GM21576 (cell line): ENCODE measurements at regions not wholly inside any gene's neighbourhood (a gene's known extent, or its start where the extent isn't known, plus 50 kb on each side); places are given as distances from the start of the nearest gene placed in this dataset.
"Not testable (repeated sequence)": the region's sequence is repeated elsewhere in the genome, so short reads cannot be mapped to it uniquely, and the experiment has no call there.

Experiments
- ATAC-seq: cut with Tn5 transposase; IDR thresholded peaks from one replicate; pipeline ENCODE4 v1.9.1; 2021; ENCODE audit warnings: mild to moderate bottlenecking, moderate library complexity; ENCODE audit not compliant: unreplicated experiment

DNA sequence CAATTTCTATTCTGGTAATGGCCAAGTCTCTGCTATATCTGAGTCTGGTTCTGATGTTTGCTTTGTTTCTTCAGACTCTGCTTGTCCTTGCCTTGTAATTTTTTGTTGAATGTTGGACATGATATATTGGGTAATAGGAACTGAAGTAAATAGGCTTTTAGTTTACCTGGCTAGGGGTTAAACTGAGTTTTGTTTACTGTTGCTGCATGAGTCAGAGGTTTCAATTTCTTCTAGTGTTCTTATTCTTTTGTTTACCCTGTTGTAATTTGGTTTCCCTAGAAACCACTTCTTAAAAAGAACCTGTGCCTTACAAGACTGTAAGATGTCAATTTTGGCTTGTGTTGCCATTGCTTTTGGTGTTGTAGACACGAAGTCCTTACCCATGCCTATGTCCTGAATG is 285.0 kb upstream of the KCNH7 start:
- no peak for ATAC-seq

- ATAC-seq, result no peak
Observed at GRCh38 chr2:163122257-163122656, 283.7 kb upstream of the KCNH7 start.

DNA sequence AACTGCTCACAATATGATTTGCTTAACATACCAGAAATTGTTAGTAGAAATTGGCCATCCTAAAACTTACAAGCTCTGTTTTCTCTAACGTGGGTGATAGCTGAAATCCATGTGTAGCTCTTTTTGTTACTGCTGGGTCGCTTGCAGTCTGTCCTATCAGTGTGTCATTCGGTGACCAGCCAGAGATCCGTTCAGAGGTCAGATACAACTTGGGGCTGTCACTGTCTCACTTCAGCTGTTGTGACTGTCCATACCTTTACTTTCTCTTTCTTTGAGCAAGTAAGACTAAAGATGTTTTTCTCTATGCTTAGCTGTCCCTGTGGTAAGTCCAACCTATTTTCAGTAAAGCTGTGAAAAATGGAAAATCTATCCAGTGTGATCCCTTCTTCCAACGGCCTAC is 282.9 kb upstream of the KCNH7 start:
- no peak for ATAC-seq

DNA sequence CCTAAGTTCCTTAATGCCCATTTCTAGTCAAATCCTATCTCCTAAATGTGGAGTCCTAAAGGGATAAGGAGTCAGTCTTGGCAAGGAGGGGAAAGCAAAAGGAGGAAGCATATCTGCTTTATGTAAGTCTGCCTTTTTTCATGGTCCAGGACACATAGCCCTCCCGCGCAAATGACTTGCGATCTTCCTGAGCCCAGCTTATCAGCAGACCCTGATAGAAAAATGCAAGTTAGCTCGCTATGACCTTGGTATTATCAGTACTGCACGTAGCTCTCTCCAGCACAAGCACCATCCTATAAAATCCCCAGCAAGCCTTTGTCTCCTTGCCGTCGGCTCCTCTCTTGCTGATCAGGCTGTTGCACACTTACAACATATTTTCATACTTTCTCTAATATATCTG is 281.4 kb upstream of the KCNH7 start:
- no peak for ATAC-seq

GRCh38 chr2:163086940-163087339 is 248.4 kb upstream of the KCNH7 start:
- no peak for ATAC-seq

DNA sequence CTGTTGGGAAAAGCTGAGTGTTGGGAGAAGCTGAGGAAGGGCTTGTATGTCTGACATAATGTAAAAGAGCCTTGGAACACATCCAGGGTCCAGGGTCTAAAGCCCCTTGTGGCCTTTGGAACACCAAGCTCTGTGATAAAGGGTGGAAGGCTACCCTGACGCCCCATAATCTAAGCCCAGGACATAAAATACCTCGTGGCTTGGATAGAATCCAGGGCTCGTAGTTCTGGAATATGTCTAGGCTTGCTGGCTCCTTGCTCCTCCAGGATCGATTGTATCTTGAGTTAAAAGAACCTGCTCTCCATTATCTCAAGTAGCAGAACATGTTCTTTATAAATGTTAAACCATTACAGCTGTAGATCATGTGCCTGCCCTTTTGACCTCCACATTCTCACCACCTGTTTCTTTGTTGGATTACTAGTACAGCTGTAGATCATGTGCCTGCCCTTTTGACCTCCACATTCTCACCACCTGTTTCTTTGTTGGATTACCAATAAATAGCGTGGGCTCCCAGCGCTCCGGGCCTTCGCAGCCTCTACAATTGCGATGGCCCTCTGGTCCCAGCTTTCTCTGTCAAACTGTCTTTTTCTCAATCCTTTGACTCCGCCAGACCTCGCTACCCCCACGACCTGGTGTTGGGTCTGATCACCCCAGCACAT is 246.9 kb upstream of the KCNH7 start:
- ATAC-seq, result not testable (repeated sequence)

GRCh38 chr2:163081754-163082153 is 243.2 kb upstream of the KCNH7 start:
- ATAC-seq, result no peak

DNA sequence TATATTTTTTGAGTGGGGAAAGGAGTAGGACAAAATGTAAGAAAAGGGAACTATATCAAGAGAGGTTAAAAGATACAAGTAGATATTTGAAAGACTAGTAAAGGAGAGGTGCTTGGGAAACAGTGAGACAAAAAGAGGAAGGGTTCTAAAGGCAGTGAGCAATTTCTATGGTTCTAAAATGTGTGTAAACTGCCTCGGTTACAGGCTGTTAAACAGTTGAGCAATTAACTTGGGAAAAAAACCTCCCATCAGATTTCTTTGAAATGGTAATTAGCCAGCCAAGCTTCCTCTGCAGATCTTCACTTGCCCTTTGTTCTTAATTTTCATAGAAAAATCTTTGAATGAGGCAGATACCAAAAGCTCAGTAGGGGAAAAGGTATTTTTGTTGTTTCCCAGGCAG is 238.7 kb upstream of the KCNH7 start:
- ATAC-seq, result no peak

- no peak for ATAC-seq
Observed at GRCh38 chr2:163066085-163066484, 227.5 kb upstream of the KCNH7 start.

- no peak for ATAC-seq
Observed at GRCh38 chr2:163062524-163062923, 224.0 kb upstream of the KCNH7 start.

- ATAC-seq, result no peak
Observed at GRCh38 chr2:163046615-163047014, 208.0 kb upstream of the KCNH7 start.

GRCh38 chr2:163045830-163046229 is 207.3 kb upstream of the KCNH7 start:
- no peak for ATAC-seq

DNA sequence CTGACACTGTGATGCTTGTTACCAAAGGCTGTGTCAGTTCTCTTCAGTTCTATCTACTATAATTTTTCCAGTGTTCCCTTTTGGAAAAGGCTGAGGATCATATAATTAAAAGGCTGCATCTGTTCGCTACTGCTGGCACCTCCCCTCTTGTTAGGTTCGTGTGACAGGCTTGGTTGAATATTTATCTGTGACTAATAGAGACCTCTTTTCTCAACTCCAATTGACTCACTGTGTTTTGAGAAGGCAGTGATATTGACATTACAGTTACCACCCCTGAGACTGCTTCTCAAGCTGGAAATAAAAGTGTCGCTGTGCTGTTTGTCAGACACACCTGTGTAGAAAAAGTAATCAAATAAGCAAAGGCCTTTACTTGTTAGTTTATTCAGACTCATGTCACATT is 205.5 kb upstream of the KCNH7 start:
- ATAC-seq, result no peak

GRCh38 chr2:163043201-163043600 is 204.6 kb upstream of the KCNH7 start:
- no peak for ATAC-seq

- ATAC-seq, result no peak
Observed at GRCh38 chr2:163039266-163039665, 200.7 kb upstream of the KCNH7 start.

DNA sequence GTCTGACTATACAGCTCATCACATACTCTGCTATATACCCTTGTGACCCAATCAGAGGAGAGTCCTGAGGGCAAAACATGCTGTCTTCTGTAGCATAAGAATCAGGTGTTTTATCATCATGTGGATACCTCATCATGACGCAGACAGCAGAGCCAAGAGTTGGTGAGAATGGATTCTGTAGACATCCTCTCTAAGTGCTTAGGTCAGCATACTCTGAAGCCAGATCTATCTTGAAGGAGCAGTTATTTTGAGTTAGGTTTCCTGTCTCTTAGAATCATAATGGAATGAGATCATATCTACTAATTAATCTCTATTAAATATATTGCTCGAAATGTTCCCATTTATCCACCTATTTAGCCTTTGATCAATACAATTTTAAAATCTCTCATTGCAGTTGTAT is 190.2 kb upstream of the KCNH7 start:
- no peak for ATAC-seq

GRCh38 chr2:163026136-163026775 is 187.7 kb upstream of the KCNH7 start:
- not testable (repeated sequence) for ATAC-seq

DNA sequence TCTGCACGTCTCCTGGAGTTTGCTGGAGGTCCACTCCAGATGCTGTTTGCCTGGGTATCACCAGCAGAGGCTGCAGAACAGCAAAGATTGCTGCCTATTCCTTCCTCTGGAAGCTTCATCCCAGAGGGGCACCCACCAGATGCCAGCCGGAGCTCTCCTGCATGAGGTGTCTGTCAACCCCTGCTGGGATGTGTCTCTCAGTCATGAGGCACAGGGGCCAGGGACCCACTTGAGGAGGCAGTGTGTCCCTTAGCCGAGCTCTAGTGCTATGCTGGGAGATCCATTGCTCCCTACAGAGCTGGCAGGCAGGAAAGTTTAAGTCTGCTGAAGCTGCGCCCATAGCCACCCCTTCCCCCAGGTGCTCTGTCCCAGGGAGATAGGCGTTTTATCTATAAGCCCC is 178.3 kb upstream of the KCNH7 start:
- ATAC-seq, result not testable (repeated sequence)

DNA sequence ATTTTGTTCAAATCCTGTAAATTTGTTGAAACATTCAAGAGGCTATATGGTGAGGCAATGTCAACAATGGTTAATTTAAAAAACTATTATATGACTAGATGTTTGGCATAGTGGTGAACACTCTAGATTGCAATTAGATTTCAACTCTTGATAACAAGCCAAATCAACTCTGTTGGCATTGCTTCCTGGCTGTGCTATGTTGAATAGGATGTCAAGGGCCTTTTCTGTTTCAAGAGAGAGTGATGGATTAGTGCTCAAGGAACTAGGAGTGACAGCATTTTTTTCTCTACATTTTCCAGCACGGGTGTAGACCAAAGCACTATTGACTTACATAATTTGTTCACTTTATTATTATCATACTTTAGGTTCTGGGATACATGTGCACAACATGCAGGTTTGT is 172.4 kb upstream of the KCNH7 start:
- ATAC-seq, result no peak

DNA sequence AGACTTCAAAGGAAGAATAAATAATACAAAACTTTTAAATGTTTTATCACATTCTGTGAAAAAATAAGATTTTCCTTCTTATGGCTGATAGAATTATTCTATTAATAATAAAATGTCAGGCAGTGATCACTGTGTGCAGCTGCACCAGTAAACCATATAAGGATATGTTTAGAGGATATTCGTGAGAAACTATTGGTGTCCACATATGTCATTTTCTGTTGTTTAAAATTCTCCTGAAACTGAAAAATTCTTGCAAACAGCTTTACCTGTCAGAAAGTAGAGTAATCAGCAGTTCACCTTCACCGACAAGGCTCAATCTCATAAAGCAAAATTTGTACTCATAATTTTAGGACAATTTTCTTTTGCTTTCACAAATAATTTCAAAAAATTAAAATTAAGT is 170.1 kb upstream of the KCNH7 start:
- no peak for ATAC-seq

GRCh38 chr2:162994718-162995117 is 156.2 kb upstream of the KCNH7 start:
- ATAC-seq, result no peak

DNA sequence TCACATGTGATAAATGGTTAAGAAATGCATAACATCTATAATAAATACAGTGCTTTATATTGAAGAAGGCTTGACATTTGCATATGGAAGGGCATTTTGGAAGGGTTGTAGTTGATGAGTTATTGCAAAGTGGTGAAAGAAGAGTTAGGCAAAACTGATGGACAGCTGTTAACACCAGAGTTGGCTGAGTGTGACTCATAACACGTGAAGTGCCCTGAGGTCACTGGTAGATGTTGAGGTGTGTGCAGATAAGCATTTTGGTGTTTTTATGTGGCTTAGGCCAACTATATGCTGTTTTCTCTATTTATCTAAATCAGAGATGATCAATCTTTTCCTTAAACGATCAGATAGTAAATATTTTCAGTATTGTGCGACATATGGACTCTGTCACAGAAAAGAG is 154.3 kb upstream of the KCNH7 start:
- ATAC-seq, result no peak

DNA sequence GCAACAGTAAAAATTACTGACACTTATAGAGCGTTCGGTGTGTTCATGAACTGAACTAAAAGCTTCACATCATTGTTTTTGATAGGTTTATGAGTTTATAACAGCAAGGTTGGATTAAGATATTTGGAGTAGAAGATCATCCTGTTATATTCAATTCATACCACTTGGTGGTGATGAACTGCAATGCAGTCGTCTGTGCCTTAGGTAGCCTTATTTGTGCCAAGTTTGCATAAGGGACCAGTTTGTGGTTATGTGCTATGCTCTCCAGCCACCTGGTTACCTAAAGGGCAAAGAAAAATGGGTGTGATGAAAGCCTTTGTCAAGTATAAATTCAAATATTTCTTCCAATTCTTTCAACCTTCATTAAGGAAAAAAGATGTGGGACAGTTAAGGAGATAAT is 150.9 kb upstream of the KCNH7 start:
- ATAC-seq, result no peak
